ENCODE measurements at regions not wholly inside any gene's neighbourhood (a gene's known extent, or its start where the extent isn't known, plus 50 kb on each side); places are given as distances from the start of the nearest gene placed in this dataset.
A peak's percentile ranks its signal among the peaks of the same experiment; 100 is the strongest.

GRCh38 chr15:70473581-70474370 is 289.6 kb downstream of the UACA start:
- no peak for DNase-seq (ENCODE audit: low read depth in 2 of 2)

- DNase-seq (ENCODE audit: low read depth in 2 of 2) = no peak
These were observed 291.8 kb downstream of the UACA start for GRCh38 chr15:70471517-70471916.

DNA sequence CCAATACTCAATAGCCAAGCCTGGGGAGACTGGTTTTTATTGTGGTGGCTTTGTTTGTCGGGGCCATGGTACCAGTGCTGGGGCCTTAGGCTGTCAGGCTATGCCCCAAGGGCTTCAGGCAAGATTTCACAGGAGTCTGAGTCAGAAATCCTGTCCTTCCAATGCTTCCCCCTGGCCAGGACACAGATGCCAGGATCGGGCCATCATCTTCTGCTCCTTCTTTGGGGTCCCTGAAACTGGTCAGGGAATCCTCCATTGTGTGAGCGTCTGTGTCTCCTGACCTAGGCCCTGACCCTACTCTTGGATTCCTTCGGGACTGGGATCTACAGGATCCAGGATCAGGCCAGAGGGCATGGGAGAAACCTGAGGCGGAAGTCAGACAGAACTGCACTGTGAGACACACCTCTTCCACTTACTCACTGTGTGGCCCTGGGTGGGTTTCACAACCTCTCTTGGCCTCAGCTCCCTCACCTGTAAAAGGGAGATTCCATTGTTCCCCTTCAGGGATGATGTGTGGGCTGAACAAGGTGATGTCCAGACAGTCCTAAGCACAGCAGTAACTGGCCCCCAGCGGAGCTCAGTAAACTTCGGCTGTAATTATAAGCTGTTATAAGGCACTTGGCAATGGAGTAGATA is 292.7 kb downstream of the UACA start:
- no peak for DNase-seq (ENCODE audit: low read depth in 2 of 2)

DNA sequence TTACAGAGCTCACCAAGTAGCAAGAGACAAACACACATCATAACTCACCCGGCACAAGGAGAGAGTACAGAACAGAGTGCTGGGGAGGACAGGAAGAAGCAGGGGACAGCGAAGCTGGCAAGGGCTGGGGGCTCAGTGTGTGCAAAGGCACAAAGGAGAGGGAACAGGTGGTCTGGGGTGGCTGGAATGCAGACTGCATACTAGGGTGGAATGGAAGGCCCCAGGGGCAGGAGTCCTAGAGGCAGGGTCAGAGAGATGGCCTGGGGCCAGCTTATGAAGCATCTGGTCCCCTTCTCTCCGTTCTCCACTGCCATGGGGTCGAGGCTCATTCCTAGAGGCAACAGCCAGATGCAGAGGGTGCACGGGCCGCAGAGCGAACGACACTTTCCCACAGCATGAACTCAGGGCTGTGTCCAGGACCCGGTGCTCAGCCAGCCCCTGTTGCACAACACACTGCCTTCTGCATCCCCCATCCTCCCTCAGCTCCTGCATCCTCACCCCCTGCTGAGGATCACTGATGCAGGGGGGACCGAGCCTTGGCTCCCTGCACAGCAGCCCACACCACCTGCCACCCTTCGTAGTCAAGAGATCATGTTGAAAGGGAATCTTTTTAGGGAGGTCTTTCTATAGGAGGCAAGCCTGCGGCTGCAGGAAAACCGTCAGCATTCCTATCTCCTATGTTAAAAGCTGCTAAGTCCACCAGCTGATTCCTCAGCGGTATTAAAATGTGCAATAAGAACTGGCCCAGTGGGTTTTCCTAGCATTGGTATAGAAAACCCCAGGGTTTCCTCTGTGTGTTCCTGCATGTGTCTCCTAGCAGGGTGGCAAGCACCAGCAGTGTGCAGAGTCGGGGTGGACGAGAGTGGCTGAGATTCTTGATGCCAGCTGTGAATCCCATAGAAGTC is 293.5 kb downstream of the UACA start:
- DNase-seq (ENCODE audit: low read depth in 2 of 2) = no peak

DNA sequence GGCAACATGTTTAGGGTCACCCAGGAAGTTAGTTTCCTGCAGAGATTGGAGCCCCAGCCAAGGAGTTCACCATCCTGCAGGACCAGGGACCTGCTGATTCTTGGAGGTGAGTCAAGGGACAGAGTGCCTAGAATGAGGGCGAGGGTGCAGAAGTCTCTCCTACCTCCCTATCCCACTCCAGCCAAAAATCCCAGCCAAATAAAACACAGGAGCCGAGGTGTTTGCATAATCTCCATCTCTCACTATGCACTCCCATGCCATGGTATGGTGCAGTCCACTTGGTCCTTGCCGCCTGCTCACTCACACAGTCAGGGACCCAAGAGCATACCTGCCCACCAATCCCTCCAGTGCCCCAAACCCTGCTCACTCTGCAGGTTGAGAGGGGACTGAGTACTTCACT is 294.2 kb downstream of the UACA start:
- DNase-seq (ENCODE audit: low read depth in 2 of 2) = no peak

DNA sequence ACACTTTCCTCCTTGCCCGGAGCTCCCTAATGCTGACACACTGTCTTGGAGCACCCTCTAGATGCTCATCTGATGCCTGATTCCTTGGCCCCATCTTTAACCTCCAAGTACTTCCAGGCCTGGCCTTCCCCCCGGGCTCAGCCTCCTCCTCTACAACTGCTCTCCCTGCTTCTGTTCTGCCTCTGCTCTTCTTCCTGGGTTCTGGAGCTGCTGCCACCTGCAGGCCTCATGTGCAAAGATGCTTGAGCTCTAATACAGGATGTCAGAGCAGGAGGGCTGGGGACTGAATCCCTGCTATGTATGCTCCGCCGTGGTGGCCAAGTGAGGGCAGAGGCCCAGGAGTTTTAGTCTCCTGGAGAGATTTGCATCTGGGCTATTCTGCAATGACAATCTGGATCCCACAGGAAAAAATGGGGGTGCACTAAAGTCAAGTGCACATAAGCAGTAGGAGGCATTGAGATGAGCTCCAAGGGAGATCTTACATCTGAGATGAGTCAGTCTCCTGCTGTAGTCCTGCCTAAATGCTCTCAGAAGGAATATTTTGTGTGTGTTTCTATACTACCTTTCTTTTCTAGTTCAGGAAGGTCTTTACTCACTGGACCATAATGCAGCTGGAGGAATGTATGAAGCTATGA is 296.3 kb downstream of the UACA start:
- peak in 1 of 2 experiments; percentile 30 for DNase-seq (ENCODE audit: low read depth in 2 of 2)

DNA sequence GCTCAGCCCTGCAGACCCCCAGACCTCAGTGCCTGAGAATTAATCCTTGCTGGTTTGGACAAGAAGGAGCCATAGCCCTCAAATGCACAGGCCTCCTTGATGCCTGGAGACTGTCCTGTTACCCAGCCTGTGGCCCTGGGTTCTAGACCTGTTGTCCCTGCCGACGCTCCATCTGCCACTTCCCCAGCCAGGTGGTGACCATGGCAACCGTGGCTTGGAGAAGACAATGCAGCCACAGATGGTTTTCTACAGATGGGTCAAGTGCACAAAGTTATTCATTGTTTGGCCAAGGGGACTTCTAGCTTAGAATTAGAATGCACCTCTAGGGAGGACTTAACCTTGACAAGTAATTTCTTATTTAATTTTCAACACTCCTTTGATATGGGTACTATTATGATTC is 297.1 kb downstream of the UACA start:
- DNase-seq (ENCODE audit: low read depth in 2 of 2) = no peak

GRCh38 chr15:70465812-70466211 is 297.5 kb downstream of the UACA start:
- no peak for DNase-seq (ENCODE audit: low read depth in 2 of 2)

DNA sequence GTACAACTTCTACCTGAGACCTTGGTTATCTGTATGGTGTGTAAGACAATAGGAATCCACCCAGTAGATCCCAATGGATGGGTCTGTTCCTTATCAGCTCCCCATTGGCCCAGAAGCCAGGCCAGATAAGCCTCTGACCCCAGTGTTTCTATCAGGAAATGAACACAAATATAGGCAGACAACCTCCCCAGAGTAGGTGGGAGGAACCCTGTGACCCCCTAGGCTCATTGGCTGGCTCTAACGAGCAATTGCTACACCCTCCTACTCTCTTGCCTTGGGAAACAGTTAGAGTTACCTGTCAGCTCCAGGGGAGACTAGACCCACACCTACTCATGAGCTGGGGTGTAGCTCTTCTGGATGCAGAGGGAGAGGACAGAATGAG is 299.9 kb downstream of the UACA start:
- DNase-seq (ENCODE audit: low read depth in 2 of 2) = no peak

DNA sequence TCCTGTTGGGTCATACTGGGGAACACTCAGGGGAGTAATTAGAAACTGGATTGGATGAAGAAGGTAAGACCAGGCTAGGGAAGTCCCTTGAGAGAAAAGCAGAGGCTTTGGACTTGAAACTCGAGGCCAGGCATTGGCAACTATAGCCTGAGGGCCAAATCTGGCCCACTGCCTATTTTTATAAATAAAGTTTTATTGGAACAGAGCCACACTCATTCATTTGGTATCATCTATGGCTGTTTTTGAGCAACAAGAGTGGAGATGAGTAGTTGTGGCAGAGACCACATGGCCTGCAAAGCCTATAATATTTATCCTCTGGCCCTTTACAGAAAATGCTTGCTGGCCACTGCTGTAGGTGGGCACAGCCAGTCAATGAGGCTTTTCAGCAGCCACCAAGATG is 301.4 kb downstream of the UACA start:
- no peak for DNase-seq (ENCODE audit: low read depth in 2 of 2)

- DNase-seq (ENCODE audit: low read depth in 2 of 2) = no peak
These were observed 302.3 kb downstream of the UACA start for GRCh38 chr15:70461017-70461416.

GRCh38 chr15:70459312-70459711 is 304.0 kb downstream of the UACA start:
- DNase-seq (ENCODE audit: low read depth in 2 of 2) = no peak

- no peak for DNase-seq (ENCODE audit: low read depth in 2 of 2)
These were observed 309.6 kb downstream of the UACA start for GRCh38 chr15:70453766-70454165.

- no peak for DNase-seq (ENCODE audit: low read depth in 2 of 2)
These were observed 310.1 kb downstream of the UACA start for GRCh38 chr15:70453238-70453637.

- no peak for DNase-seq (ENCODE audit: low read depth in 2 of 2)
These were observed 311.3 kb downstream of the UACA start for GRCh38 chr15:70451821-70452653.

GRCh38 chr15:70450142-70450443 is 313.3 kb downstream of the UACA start:
- DNase-seq (ENCODE audit: low read depth in 2 of 2) = no peak

DNA sequence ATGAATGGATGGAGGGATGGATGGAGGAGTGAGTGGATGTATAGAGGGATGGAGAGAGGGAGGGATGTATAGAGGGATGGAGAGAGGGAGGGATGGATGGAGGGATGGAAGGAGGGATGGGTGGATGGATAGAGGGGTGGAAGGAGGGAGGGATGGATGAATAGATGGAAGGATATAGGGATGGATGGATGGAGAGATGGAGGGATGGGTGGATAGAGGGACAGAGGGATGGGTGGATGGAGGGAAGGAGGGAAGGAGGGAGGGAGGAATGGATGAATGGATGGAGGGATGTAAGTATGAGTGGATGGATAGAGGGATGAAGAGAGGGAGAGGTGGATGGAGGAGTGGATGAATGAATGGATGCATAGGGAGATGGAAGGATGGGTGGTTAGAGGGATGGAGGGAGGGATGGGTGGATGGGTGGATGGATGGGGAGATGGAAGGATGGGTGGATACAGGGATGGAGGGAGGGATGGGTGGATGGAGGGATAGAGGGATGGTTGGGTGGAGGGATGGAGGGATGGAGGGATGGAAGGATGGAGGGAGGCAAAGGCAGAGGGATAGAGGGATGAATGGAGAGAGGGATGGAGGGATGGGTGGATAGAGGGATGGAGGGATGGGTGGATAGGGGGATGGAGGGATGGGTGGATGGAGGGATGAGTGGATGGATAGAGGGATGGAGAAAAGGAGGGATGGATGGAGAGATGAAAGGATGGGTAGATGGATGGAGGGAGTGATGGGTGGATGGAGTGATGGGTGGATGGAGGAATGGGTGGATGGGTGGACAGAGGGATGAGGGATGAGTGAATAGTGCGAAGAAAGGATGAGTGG is 313.8 kb downstream of the UACA start:
- DNase-seq (ENCODE audit: low read depth in 2 of 2) = no peak

GRCh38 chr15:70447928-70448698 is 315.2 kb downstream of the UACA start:
- DNase-seq (ENCODE audit: low read depth in 2 of 2) = no peak

DNA sequence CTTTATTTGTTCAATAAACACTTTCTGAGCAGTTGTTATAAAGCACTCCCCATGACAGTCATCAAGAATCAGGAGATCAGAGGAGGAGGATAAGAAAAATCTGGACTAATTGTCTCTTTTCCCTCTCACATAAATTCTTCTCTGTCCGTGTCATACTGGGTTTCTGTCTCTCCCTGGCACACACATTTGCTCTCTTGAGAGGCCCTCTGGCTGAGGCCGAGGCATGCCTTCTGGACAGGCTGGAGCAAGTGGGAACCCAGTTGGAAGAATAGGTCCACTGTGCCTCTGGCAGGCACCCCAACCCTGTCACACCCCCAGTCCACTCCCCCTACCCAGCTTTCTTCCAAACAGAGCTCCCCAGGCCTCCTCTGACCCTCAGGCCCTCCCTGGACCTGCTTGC is 315.8 kb downstream of the UACA start:
- DNase-seq (ENCODE audit: low read depth in 2 of 2) = no peak

GRCh38 chr15:70447081-70447480 is 316.3 kb downstream of the UACA start:
- no peak for DNase-seq (ENCODE audit: low read depth in 2 of 2)

Measured in fibroblast of skin of left biceps (primary cell).